Neural cell (in vitro differentiated cells): ENCODE measurements at regions not wholly inside any gene's neighbourhood (a gene's known extent, or its start where the extent isn't known, plus 50 kb on each side); places are given as distances from the start of the nearest gene placed in this dataset.

Experiments used
- EP300 ChIP-seq: fragments of 450-650 bp; conservative IDR thresholded peaks from 2 replicates; pipeline ENCODE4 v1.6.1; 2014; ENCODE audit warnings: antibody characterized with exemption, mild to moderate bottlenecking, moderate library complexity; ENCODE audit not compliant: poor library complexity, severe bottlenecking
- EZH2 ChIP-seq: fragments of 200-600, 300-800 bp; shearing (Covaris generic), sonication (generic); IDR thresholded peaks from 2 replicates; pipeline ENCODE4 v1.6.1; 2014; ENCODE audit warnings: antibody characterized with exemption, low read length, borderline replicate concordance, mild to moderate bottlenecking; ENCODE audit not compliant: insufficient read depth, poor library complexity, severe bottlenecking
- TF ChIP-seq, protein P1 (sequence below): fragments of 450-650 bp; IDR thresholded peaks from 2 replicates; pipeline ENCODE4 v1.5.1; 2014; ENCODE audit warnings: antibody characterized with exemption, mild to moderate bottlenecking, moderate library complexity; ENCODE audit not compliant: poor library complexity, severe bottlenecking

- TF ChIP-seq EP300 (no peak), EZH2 (no peak)
- TF ChIP-seq, protein P1, sequence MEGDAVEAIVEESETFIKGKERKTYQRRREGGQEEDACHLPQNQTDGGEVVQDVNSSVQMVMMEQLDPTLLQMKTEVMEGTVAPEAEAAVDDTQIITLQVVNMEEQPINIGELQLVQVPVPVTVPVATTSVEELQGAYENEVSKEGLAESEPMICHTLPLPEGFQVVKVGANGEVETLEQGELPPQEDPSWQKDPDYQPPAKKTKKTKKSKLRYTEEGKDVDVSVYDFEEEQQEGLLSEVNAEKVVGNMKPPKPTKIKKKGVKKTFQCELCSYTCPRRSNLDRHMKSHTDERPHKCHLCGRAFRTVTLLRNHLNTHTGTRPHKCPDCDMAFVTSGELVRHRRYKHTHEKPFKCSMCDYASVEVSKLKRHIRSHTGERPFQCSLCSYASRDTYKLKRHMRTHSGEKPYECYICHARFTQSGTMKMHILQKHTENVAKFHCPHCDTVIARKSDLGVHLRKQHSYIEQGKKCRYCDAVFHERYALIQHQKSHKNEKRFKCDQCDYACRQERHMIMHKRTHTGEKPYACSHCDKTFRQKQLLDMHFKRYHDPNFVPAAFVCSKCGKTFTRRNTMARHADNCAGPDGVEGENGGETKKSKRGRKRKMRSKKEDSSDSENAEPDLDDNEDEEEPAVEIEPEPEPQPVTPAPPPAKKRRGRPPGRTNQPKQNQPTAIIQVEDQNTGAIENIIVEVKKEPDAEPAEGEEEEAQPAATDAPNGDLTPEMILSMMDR = no peak
Observed at GRCh38 chr5:128613128-128613527, 75.1 kb upstream of the FBN2 start.
